Spinal cord (tissue), 9 donors: ENCODE measurements at regions not wholly inside any gene's neighbourhood (a gene's known extent, or its start where the extent isn't known, plus 50 kb on each side); places are given as distances from the start of the nearest gene placed in this dataset.

Source experiments
- DNase-seq, 6 donors: peaks; one replicate each; pipeline versions ENCODE4 v3.0.0 to v3.0.0-alpha.2; 2013 to 2015; ENCODE audit warnings: low spot score in 6 of 6, low read depth in 4 of 6
- H3K27ac ChIP-seq: one replicate; pipeline ENCODE4 v1.5.1; 2013; ENCODE audit warnings: low read depth, low read length, control low read depth
- H3K27me3 ChIP-seq: one replicate; pipeline ENCODE4 v1.6.1; 2013; ENCODE audit warnings: low read length; ENCODE audit not compliant: control insufficient read depth, insufficient read depth
- H3K36me3 ChIP-seq: one replicate; pipeline ENCODE4 v1.6.1; 2013; ENCODE audit warnings: low read length; ENCODE audit not compliant: control insufficient read depth, insufficient read depth
- H3K4me1 ChIP-seq: one replicate; pipeline ENCODE4 v1.6.1; 2013; ENCODE audit warnings: low read length; ENCODE audit not compliant: control insufficient read depth, insufficient read depth
- H3K4me3 ChIP-seq: one replicate; pipeline ENCODE4 v1.5.1; 2013; ENCODE audit warnings: low read depth, low read length, control low read depth
- H3K9me3 ChIP-seq: one replicate; pipeline ENCODE4 v1.6.1; 2013; ENCODE audit warnings: low read length; ENCODE audit not compliant: control insufficient read depth, insufficient read depth
- WGBS: methylation state at CpG from one replicate; pipeline ENCODE4 v1.1.5; 2013; ENCODE audit warnings: missing lambda C conversion rate; ENCODE audit not compliant: insufficient coverage; 5-methylcytosine and 5-hydroxymethylcytosine counted together
- donor health status: healthy.

DNA sequence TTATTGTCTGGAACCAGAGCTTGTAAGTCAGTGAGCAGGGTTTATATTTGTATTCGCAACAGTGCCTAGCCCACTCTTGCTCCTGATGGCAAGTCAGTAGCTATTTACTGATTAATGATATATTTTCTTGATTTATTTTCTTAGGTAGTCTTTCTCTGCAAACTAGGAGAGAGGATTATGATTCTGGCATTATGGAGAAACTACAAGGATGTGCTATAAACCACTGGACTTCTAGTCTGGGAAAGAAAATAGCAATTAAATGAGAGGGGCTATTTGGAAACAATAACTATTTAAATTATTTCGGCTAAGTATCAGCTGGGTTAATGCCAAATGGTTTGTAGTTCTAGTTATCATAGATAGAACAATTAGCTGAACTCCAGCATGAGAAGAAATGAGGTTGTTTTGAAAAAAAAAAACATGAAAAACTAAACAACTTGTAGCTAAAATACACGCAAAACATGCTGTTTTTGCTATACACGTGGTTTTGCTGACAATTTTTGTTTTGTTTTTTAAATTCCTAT lies 304.9 kb upstream of the TCF21 start:
- no peaks in the 10 kb centered on the region for H3K36me3 ChIP-seq
- no peaks in the 10 kb centered on the region for H3K9me3 ChIP-seq
- no peak overlapping the region for H3K4me3 ChIP-seq
- H3K4me1 ChIP-seq, result no peaks in the 10 kb centered on the region
- H3K27me3 ChIP-seq, result no peaks in the 10 kb centered on the region
- H3K27ac ChIP-seq, result no peak overlapping the region
- no peak for DNase-seq
- WGBS, result no CpG with 5 or more reads among the region's 4 CpGs

DNA sequence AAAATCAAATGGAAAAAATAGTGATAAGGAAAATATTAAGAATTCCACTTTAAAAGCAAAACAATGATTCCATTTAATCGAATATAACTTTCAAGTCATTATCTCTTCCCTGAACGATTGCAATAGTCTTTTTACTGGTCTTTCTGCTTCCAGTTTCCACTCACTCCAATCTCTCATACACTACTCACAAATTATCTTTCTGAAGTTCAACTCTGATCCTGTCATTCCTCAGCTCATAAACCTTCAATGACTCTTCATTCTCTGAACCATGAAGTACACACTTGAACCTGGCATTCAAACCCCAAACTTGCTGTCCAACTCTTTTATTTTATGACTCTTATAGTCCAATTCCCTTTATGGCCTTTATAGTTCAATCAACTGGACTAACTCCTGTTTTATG lies 304.1 kb upstream of the TCF21 start:
- Histone ChIP-seq H3K36me3 (no peaks in the 10 kb centered on the region), H3K27me3 (no peaks in the 10 kb centered on the region), H3K4me3 (no peak overlapping the region), H3K27ac (no peak overlapping the region), H3K4me1 (no peaks in the 10 kb centered on the region), H3K9me3 (no peaks in the 10 kb centered on the region)
- 89% methylated on average over 2 of the region's 2 CpGs for WGBS
- no peak for DNase-seq

GRCh38 chr6:133585978-133586377 lies 302.9 kb upstream of the TCF21 start:
- no peaks in the 10 kb centered on the region for H3K4me1 ChIP-seq
- H3K27me3 ChIP-seq, result no peaks in the 10 kb centered on the region
- H3K9me3 ChIP-seq, result no peaks in the 10 kb centered on the region
- no CpG with 5 or more reads among the region's 2 CpGs for WGBS
- no peaks in the 10 kb centered on the region for H3K36me3 ChIP-seq
- no peak overlapping the region for H3K27ac ChIP-seq
- no peak overlapping the region for H3K4me3 ChIP-seq
- no peak for DNase-seq

GRCh38 chr6:133587546-133588160 lies 301.3 kb upstream of the TCF21 start:
- no peaks in the 10 kb centered on the region for H3K9me3 ChIP-seq
- no peaks in the 10 kb centered on the region for H3K36me3 ChIP-seq
- WGBS, result no CpG with 5 or more reads among the region's 2 CpGs
- H3K4me1 ChIP-seq, result no peaks in the 10 kb centered on the region
- no peak overlapping the region for H3K4me3 ChIP-seq
- no peaks in the 10 kb centered on the region for H3K27me3 ChIP-seq
- no peak for DNase-seq
- no peak overlapping the region for H3K27ac ChIP-seq

DNA sequence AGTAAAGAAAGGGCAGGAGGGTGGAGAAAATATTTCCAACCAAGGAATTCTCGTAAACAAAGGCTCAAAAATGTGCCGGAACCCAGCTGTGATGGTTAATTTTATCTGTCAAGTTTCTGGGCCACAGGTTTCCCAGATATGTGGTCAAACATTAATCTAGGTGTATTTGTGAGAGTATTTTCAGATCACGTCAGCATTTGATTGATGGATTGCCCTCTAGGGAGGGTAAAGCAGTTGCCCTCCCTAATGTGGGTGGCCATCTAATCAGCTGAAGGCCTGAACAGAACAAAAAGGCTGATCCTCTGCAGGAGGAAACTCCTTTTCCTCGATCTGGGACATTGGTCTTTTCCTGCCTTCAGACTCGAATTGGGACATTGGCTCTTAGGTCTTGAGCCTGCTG lies 298.7 kb upstream of the TCF21 start:
- no peaks in the 10 kb centered on the region for H3K36me3 ChIP-seq
- H3K4me3 ChIP-seq, result no peak overlapping the region
- WGBS, result 80% methylated on average over 5 of the region's 5 CpGs
- H3K4me1 ChIP-seq, result no peaks in the 10 kb centered on the region
- no peak overlapping the region for H3K27ac ChIP-seq
- no peak for DNase-seq
- no peaks in the 10 kb centered on the region for H3K27me3 ChIP-seq
- H3K9me3 ChIP-seq, result no peaks in the 10 kb centered on the region

- no peaks in the 10 kb centered on the region for H3K9me3 ChIP-seq
- DNase-seq, result no peak
- no peaks in the 10 kb centered on the region for H3K4me1 ChIP-seq
- no peak overlapping the region for H3K27ac ChIP-seq
- H3K36me3 ChIP-seq, result no peaks in the 10 kb centered on the region
- H3K4me3 ChIP-seq, result no peak overlapping the region
- H3K27me3 ChIP-seq, result no peaks in the 10 kb centered on the region
- WGBS, result 100% methylated on average over 2 of the region's 3 CpGs
These were observed 298.1 kb upstream of the TCF21 start for GRCh38 chr6:133590814-133591213.

- H3K27me3 ChIP-seq, result no peaks in the 10 kb centered on the region
- no CpG with 5 or more reads among the region's 1 CpG for WGBS
- H3K4me1 ChIP-seq, result no peaks in the 10 kb centered on the region
- H3K4me3 ChIP-seq, result no peak overlapping the region
- no peak for DNase-seq
- H3K9me3 ChIP-seq, result no peaks in the 10 kb centered on the region
- no peak overlapping the region for H3K27ac ChIP-seq
- no peaks in the 10 kb centered on the region for H3K36me3 ChIP-seq
These were observed 297.6 kb upstream of the TCF21 start for GRCh38 chr6:133591275-133591674.

- Histone ChIP-seq H3K4me1 (no peaks in the 10 kb centered on the region), H3K27ac (no peak overlapping the region), H3K27me3 (no peaks in the 10 kb centered on the region), H3K9me3 (no peaks in the 10 kb centered on the region), H3K36me3 (no peaks in the 10 kb centered on the region), H3K4me3 (no peak overlapping the region)
- no peak for DNase-seq
- 90% methylated on average over 6 of the region's 8 CpGs for WGBS
These were observed 294.2 kb upstream of the TCF21 start for GRCh38 chr6:133594652-133595110.

DNA sequence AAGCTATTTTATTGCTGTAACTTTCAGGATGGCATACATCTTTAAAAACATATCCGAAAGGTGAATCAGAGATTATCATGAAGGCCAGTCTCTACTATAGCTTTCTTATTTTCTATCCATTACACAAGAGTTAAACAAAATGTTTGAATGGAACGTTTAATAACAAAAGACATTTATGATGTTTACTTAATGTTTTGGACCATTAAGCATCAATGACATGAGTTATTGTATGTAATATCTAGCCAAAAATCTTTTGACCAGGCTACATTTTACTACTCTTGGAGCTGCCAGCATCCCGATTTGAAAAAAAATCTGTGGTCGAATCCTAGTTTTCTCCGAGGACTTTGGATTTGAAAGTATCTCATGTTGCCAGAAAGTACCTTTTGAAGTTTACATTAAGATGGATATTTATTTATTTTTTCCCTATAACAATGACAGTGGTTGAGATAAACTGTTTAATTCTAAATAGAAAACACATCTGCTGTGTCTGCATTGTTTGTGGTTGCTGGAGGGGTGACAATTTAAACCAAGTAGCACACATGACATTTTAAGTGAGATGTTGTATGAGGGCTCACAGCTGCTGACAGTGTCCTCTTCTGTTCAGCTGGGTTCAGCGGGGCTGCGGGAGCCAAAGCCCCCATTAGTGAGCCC lies 293.7 kb upstream of the TCF21 start:
- Histone ChIP-seq H3K36me3 (no peaks in the 10 kb centered on the region), H3K9me3 (no peaks in the 10 kb centered on the region), H3K4me3 (no peak overlapping the region), H3K4me1 (no peaks in the 10 kb centered on the region), H3K27me3 (no peaks in the 10 kb centered on the region), H3K27ac (no peak overlapping the region)
- 89% methylated on average over 2 of the region's 7 CpGs for WGBS
- no peak for DNase-seq

DNA sequence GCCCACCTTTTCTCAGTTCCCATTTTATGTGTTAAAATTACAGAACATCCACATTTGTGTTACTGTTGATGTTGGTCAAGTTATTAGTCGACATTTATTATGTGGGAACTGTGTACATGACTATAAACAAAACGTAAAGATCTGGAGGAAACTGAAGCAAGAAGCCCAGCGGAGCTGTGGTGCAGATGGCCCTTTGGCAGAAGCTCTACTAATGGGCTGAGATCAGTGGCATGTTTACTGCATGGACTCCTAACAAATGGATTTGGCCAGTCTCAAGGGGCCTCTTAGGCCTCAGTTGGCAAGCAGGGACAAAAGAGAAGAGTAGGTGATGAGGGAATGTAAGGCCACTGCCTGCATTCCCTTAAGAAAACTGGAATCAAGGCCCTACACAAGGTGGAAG lies 282.1 kb upstream of the TCF21 start:
- H3K4me1 ChIP-seq, result no peaks in the 10 kb centered on the region
- 88% methylated on average over 3 of the region's 3 CpGs for WGBS
- DNase-seq, result no peak

More for the DNA sequence above, 282.1 kb upstream of the TCF21 start:
- H3K27ac ChIP-seq, result no peak overlapping the region
- no peaks in the 10 kb centered on the region for H3K9me3 ChIP-seq
- H3K27me3 ChIP-seq, result no peaks in the 10 kb centered on the region
- H3K36me3 ChIP-seq, result no peaks in the 10 kb centered on the region
- H3K4me3 ChIP-seq, result no peak overlapping the region
